Islet of Langerhans (tissue), 1 donor: ENCODE measurements at regions not wholly inside any gene's neighbourhood (a gene's known extent, or its start where the extent isn't known, plus 50 kb on each side); places are given as distances from the start of the nearest gene placed in this dataset.
"Not testable (repeated sequence)": the region's sequence is repeated elsewhere in the genome, so short reads cannot be mapped to it uniquely, and the experiment has no call there.

Source experiments
- FAIRE-seq: peaks from one replicate; lab custom pipeline; 2011; peaks lifted over from hg19 to GRCh38; lab: Jason Lieb, UNC

DNA sequence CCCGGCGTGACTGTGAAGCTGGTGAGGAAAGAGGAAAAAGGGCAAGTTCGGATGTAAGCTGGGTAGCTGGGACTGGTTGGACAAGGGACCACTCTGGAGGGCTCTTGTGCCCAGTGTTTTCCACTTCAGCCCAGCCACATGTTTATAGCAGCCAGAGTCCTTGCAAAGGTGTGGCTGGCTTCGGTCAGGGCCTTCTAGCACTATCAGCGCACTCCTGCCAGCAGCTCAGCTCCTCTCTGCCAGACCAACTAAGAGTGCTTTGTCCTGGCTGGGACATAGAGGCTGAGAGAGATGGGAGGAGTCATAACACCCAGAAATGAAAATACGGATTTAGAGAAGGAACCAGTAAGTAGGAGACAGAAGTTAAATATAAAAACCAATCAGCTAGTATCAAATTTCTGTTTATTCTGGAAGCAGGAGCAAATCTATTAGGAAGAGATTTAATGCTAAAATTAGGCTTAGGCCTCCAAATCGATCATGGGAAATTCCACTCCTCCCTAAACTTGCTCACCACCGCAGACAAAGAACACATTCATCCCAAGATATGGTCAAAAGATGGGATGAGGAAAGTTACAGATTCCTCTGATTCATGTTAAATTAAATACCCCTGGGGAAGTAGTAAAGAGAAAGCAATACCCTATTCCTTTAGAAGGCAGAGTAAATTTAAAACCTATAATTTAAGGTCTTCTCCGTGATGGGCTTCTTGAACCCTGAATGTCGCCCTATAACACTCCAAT, 135.0 kb downstream of the RALA start:
- no peak for FAIRE-seq

GRCh38 chr7:39761449-39761848, 138.1 kb downstream of the RALA start:
- FAIRE-seq = no peak

GRCh38 chr7:39762466-39762865, 139.1 kb downstream of the RALA start:
- not testable (repeated sequence) for FAIRE-seq

- FAIRE-seq = not testable (repeated sequence)
Measured at GRCh38 chr7:39762881-39763280, 139.5 kb downstream of the RALA start.

DNA sequence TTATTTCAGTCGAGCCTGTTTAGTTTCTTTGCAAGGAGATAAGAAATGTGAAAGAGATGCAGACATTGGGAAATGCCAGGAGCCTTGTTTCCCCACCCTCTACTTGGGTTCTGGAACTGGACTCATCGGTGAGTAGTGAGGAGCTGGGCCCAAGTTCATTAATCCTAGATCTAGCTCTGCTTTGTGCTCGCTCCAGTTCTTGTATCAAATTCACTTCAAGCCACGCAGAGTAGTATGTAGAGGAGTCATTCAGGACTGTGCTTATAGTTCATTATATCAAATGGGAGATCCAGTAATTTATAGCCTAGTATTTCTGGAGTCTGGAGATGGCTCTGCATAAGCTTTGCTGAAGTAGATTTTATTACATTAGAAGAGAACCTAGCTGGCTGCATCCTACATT, 142.5 kb downstream of the RALA start:
- FAIRE-seq = not testable (repeated sequence)

DNA sequence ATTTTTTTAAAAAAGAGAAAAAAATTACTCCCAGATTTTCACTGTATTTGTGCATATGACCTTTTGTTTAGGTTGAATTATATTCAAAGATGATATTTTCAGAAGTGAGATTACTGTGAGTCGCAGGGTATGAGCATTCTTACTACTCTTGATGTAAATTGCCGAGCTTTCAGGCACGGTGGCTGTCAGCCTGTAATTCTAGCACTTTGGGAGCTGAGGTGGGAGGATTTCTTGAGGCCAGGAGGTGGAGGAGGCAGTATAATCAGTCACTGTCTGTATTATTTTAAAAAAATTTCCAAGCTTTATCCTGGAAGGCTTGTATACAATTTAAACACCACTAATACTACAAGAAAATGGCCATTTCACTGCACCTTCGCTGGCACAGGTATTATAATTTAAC, 145.1 kb downstream of the RALA start:
- FAIRE-seq = not testable (repeated sequence)

- FAIRE-seq = not testable (repeated sequence)
Measured at GRCh38 chr7:39774341-39774851, 151.0 kb downstream of the RALA start.

DNA sequence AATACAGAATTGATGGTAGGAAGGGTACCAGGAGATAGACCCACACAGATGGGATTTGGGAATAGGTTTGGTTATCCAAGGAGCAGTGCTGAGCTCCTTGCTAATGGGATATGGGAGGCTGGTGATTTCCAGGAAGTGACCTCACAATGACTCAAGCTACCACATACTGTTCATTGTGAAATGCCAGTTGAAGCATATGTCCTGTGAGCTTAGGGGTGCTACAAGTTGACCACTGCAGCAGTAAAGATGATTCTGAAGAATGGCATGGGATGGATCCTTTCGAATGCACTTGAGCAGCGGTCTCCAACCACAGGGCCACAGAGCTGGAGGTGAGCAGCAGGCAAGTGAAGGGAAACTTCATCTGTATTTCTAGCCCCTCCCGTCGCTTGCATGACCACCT, 158.2 kb downstream of the RALA start:
- FAIRE-seq = not testable (repeated sequence)

DNA sequence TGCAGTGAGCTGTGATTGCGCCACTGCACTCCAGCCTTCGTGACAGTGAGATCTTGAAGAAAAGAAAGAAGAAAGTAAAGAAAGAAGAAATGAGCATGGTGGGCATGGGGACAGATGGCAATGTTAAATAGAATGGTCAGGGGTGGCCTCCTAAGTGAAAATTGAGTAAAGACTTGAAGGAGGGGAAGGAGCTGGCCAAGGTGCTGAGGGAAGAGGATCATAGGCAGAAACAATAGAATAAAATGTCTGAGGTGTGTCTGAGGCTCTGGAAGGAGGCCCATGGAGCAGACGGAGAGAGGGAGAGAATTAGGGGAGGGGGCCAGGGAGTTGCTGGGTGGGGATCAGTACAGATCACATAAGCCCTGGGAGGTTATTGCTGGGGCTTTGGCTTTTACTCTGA, 163.1 kb downstream of the RALA start:
- FAIRE-seq = not testable (repeated sequence)

GRCh38 chr7:39791035-39791434, 159.0 kb upstream of the CDK13 start:
- not testable (repeated sequence) for FAIRE-seq

DNA sequence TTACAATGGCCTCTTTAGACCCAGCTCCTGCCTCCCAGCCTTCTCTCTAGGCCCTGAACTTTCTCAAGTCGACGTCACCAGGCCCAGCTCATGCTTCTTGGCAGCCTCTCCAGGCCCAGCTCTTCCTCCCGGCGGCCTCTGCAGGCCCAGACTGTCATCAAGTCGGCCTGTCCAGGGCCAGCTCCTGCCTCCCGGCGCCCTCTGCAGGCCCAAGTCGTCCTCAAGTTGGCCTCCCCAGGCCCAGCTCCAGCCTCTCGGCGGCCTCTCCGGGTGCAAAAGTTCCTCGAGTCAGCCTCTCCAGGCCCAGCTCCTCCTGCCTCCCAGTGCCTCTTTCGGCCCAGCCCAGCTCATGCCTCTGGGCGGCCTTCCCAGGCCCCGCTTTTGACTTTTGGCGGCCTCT, 158.1 kb upstream of the CDK13 start:
- FAIRE-seq = not testable (repeated sequence)

GRCh38 chr7:39793026-39793425, 157.0 kb upstream of the CDK13 start:
- not testable (repeated sequence) for FAIRE-seq

DNA sequence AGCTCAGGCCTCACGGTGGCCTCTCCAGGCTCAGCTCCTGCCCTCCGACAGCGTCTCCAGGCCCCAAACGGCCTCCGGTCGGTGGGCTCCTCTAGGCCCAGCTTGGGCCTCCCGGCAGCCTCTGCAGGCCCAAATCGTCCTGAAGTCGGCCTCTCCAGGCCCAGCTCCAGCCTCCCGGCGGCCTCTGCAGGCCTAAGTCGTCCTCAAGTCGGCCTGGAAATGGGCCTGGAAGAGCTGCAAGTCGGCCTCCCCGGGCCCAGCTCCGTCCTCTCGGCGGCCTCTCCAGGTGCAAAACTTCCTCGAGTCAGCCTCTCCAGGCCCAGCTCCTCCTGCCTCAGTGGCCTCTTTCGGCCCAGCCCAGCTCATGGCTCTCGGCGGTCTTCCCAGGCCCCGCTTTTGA, 156.2 kb upstream of the CDK13 start:
- FAIRE-seq = not testable (repeated sequence)

- FAIRE-seq = not testable (repeated sequence)
Measured at GRCh38 chr7:39796947-39797346, 153.1 kb upstream of the CDK13 start.

DNA sequence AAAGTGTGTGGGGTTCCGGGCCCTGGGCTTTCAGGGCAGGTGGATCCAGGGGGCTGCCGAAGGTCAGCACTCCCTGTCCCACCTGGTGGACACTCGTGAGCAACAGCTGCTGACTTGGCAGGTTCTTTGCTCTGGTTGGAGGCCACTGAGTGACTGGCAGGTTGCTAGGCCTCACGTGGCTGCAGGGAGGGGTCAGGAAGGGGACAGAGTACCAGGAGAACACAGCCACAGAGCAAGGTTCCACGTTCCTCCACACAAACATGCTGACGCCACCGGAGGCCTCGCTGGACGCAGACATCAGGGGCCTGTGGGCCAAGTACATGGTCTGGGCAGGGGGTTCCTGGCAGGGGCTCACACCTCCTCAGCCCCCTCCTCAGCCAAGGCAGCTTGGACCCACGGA, 152.0 kb upstream of the CDK13 start:
- FAIRE-seq = not testable (repeated sequence)

GRCh38 chr7:39808796-39809481, 141.1 kb upstream of the CDK13 start:
- FAIRE-seq = no peak

DNA sequence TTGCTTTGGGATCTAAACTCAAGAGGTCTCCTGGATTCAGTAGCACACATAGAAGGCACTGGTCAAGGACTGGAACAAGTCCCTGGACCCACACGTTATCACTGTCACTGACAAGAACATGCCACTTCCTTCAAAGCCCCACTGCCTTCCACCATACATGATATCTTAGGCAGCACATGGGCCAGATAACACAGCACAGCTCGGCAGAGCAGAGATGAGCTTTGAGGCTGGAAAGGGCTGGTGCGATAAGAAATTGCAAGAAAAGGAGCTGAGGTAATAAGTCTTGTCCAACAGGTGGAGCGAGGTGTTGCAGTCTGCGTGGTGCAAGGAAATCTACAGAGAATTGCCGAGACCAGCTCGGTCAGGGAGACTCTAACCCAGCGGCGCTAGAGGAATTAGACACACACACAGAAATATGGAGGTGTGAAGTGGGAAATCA, 139.8 kb upstream of the CDK13 start:
- FAIRE-seq = no peak

- FAIRE-seq = no peak
Measured at GRCh38 chr7:39810710-39811109, 139.3 kb upstream of the CDK13 start.

- no peak for FAIRE-seq
Measured at GRCh38 chr7:39811161-39811614, 138.9 kb upstream of the CDK13 start.

GRCh38 chr7:39816462-39817060, 133.5 kb upstream of the CDK13 start:
- FAIRE-seq = no peak

- no peak for FAIRE-seq
Measured at GRCh38 chr7:39819514-39819913, 130.5 kb upstream of the CDK13 start.

GRCh38 chr7:39824456-39825200, 125.4 kb upstream of the CDK13 start:
- FAIRE-seq = no peak
